Keratinocyte (primary cell): ENCODE measurements at regions not wholly inside any gene's neighbourhood (a gene's known extent, or its start where the extent isn't known, plus 50 kb on each side); places are given as distances from the start of the nearest gene placed in this dataset.

Source experiments
- DNase-seq: peaks from one replicate; pipeline ENCODE4 v3.0.0-alpha.2; 2011; ENCODE audit warnings: low read depth, missing footprints, low spot score
- FAIRE-seq: peaks from 2 replicates; lab custom pipeline; 2011; peaks lifted over from hg19 to GRCh38; lab: Jason Lieb, UNC
- H2AFZ ChIP-seq: 2 replicates; pipeline ENCODE4 v1.6.0; 2012; ENCODE audit warnings: low read length, control low read depth, inconsistent platforms; ENCODE audit not compliant: control insufficient read depth
- H3K27ac ChIP-seq: 2 replicates; pipeline ENCODE4 v1.5.1; 2011; ENCODE audit warnings: low read length; ENCODE audit not compliant: control insufficient read depth, insufficient read depth
- H3K27me3 ChIP-seq: 3 replicates; pipeline ENCODE4 v1.6.0; 2011; ENCODE audit warnings: low read length; ENCODE audit not compliant: control insufficient read depth, insufficient read depth; ENCODE audit errors: extremely low read depth
- H3K36me3 ChIP-seq, 2 experiments: 2 replicates in 1 of 2; 3 replicates in 1 of 2; pipeline ENCODE4 v1.5.1; 2011; ENCODE audit warnings: low read length in 2 of 2, mild to moderate bottlenecking in 1 of 2; ENCODE audit not compliant: control insufficient read depth in 2 of 2, insufficient read depth in 2 of 2; ENCODE audit errors: extremely low read depth in 1 of 2
- H3K4me1 ChIP-seq: 3 replicates; pipeline ENCODE4 v1.5.1; 2011; ENCODE audit warnings: low read length; ENCODE audit not compliant: control insufficient read depth, insufficient read depth; ENCODE audit errors: extremely low read depth
- H3K4me2 ChIP-seq: 3 replicates; pipeline ENCODE4 v1.6.0; 2011; ENCODE audit warnings: low read depth, low read length; ENCODE audit not compliant: control insufficient read depth, insufficient read depth; ENCODE audit errors: extremely low read depth
- H3K4me3 ChIP-seq, 3 experiments: fragments of 200-600 bp in 1 of 3; sonication (generic) in 1 of 3; 2 replicates in 2 of 3; 3 replicates in 1 of 3; pipeline ENCODE4 v1.5.1; 2011 to 2016; ENCODE audit warnings: low read length in 3 of 3, mild to moderate bottlenecking in 3 of 3, control low read depth in 2 of 3, inconsistent platforms in 1 of 3, low read depth in 1 of 3, mixed read lengths in 1 of 3, mixed run types in 1 of 3, moderate library complexity in 1 of 3; ENCODE audit not compliant: control insufficient read depth in 2 of 3, insufficient read depth in 2 of 3; ENCODE audit errors: extremely low read depth in 1 of 3
- H3K79me2 ChIP-seq: 2 replicates; pipeline ENCODE4 v1.6.0; 2012; ENCODE audit warnings: low read length; ENCODE audit not compliant: control insufficient read depth, insufficient read depth
- H3K9ac ChIP-seq: 3 replicates; pipeline ENCODE4 v1.6.0; 2011; ENCODE audit warnings: low read length; ENCODE audit not compliant: control insufficient read depth, insufficient read depth; ENCODE audit errors: extremely low read depth
- H3K9me1 ChIP-seq: 3 replicates; pipeline ENCODE4 v1.6.0; 2011; ENCODE audit warnings: low read length; ENCODE audit not compliant: control insufficient read depth, insufficient read depth; ENCODE audit errors: extremely low read depth
- H3K9me3 ChIP-seq: 2 replicates; pipeline ENCODE4 v1.5.1; 2012; ENCODE audit warnings: low read depth, low read length; ENCODE audit not compliant: control insufficient read depth
- H4K20me1 ChIP-seq: 3 replicates; pipeline ENCODE4 v1.6.0; 2011; ENCODE audit warnings: low read length; ENCODE audit not compliant: control insufficient read depth, insufficient read depth; ENCODE audit errors: extremely low read depth
- EZH2 ChIP-seq: IDR thresholded peaks from one replicate; pipeline ENCODE4 v1.6.1; 2012; ENCODE audit warnings: inconsistent platforms, mild to moderate bottlenecking, low read length, moderate library complexity
- dilution Hi-C: fragments of 300-500 bp; cut with MboI; formaldehyde crosslinking; loops from one replicate; pipeline ENCODE4 v1.7.0; 2020; ENCODE audit warnings: low sequenced_read_pairs; ENCODE audit not compliant: extremely low pct_ligation_motif_present
- TF ChIP-seq, protein P1 (sequence below), 3 experiments: IDR thresholded peaks in 1 of 3; conservative IDR thresholded peaks in 1 of 3; optimal IDR thresholded peaks in 1 of 3; 2 replicates in 2 of 3; 3 replicates in 1 of 3; pipeline versions ENCODE3 to v1.5.1; 2011; ENCODE audit warnings: low read length in 3 of 3, mild to moderate bottlenecking in 3 of 3, moderate library complexity in 2 of 3, control low read depth in 1 of 3, inconsistent platforms in 1 of 3; ENCODE audit not compliant: insufficient read depth in 2 of 3; ENCODE audit errors: extremely low read depth in 1 of 3

DNA sequence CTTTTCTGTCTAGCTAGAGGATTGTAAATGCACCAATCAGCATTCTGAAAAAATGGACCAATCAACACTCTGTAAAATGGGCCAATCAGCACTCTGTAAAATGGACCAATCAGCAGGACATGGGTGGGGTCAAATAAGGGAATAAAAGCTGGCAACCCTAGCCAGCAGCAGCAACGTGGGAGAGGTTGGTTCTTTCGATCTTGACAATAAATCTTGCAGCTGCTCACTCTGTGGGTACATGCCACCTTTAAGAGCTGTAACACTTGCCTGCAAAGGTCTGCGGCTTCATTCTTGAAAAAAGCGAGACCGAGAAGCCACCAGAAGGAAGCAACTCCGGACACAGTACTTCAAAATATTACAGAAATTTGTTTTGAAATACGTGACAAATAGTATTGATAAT is 424.6 kb upstream of the CDH9 start:
- H4K20me1 ChIP-seq = no peaks in the 10 kb centered on the region
- TF ChIP-seq, protein P1, sequence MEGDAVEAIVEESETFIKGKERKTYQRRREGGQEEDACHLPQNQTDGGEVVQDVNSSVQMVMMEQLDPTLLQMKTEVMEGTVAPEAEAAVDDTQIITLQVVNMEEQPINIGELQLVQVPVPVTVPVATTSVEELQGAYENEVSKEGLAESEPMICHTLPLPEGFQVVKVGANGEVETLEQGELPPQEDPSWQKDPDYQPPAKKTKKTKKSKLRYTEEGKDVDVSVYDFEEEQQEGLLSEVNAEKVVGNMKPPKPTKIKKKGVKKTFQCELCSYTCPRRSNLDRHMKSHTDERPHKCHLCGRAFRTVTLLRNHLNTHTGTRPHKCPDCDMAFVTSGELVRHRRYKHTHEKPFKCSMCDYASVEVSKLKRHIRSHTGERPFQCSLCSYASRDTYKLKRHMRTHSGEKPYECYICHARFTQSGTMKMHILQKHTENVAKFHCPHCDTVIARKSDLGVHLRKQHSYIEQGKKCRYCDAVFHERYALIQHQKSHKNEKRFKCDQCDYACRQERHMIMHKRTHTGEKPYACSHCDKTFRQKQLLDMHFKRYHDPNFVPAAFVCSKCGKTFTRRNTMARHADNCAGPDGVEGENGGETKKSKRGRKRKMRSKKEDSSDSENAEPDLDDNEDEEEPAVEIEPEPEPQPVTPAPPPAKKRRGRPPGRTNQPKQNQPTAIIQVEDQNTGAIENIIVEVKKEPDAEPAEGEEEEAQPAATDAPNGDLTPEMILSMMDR (optimal IDR thresholded peaks at IDR 0.05 in 1 of 3, IDR thresholded peaks at IDR 0.05 in 1 of 3, conservative IDR thresholded peaks at IDR 0.05 in 1 of 3; ENCODE audit: extremely low read depth in 1 of 3, insufficient read depth in 2 of 3, low read length in 3 of 3) = no peak
- no peak for TF ChIP-seq EZH2

DNA sequence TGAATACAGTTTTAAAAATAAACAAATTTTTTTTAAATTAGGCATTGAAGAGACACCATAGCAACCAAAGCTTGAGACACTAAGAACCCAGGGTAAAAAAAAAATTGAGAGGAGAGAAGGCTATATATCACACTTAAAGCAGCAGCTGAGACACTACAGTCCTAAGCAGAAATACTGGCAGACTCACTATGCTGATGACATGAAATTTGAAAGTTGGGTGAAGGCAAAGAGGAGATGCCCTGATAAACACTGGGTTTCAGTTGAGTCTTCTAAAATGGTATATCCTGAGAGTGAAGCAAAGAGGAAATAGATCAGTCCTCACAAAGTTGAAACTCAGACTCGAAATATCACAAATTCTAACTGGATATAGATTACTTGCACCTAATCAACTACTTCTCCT is 419.9 kb upstream of the CDH9 start:
- Histone ChIP-seq H2AFZ (no peak overlapping the region), H3K9me1 (no peaks in the 10 kb centered on the region), H3K9ac (no peak overlapping the region), H3K9me3 (no peaks in the 10 kb centered on the region), H3K79me2 (no peaks in the 10 kb centered on the region), H3K4me3 (no peak overlapping the region), H3K27ac (no peak overlapping the region), H3K4me1 (no peaks in the 10 kb centered on the region), H3K27me3 (no peaks in the 10 kb centered on the region), H3K36me3 (no peaks in the 10 kb centered on the region), H4K20me1 (no peaks in the 10 kb centered on the region), H3K4me2 (no peak overlapping the region)
- TF ChIP-seq, protein P1 (optimal IDR thresholded peaks at IDR 0.05 in 1 of 3, IDR thresholded peaks at IDR 0.05 in 1 of 3, conservative IDR thresholded peaks at IDR 0.05 in 1 of 3; ENCODE audit: extremely low read depth in 1 of 3, insufficient read depth in 2 of 3, low read length in 3 of 3) = no peak
- TF ChIP-seq EZH2 = no peak
- no peak for FAIRE-seq
- DNase-seq = no peak
- dilution Hi-C loops = no loop called here

More for the DNA sequence above, 424.6 kb upstream of the CDH9 start:
- no peaks in the 10 kb centered on the region for H3K27me3 ChIP-seq
- no peaks in the 10 kb centered on the region for H3K36me3 ChIP-seq
- no peak overlapping the region for H3K9ac ChIP-seq
- no peaks in the 10 kb centered on the region for H3K79me2 ChIP-seq
- no peak overlapping the region for H3K4me3 ChIP-seq
- H2AFZ ChIP-seq = no peak overlapping the region
- H3K9me1 ChIP-seq = no peaks in the 10 kb centered on the region
- no peak overlapping the region for H3K27ac ChIP-seq
- H3K9me3 ChIP-seq = no peaks in the 10 kb centered on the region
- dilution Hi-C loops = no loop called here
- H3K4me2 ChIP-seq = no peak overlapping the region
- no peak for DNase-seq
- H3K4me1 ChIP-seq = no peaks in the 10 kb centered on the region
- no peak for FAIRE-seq
